ENCODE measurements at regions not wholly inside any gene's neighbourhood (a gene's known extent, or its start where the extent isn't known, plus 50 kb on each side); places are given as distances from the start of the nearest gene placed in this dataset.

DNA sequence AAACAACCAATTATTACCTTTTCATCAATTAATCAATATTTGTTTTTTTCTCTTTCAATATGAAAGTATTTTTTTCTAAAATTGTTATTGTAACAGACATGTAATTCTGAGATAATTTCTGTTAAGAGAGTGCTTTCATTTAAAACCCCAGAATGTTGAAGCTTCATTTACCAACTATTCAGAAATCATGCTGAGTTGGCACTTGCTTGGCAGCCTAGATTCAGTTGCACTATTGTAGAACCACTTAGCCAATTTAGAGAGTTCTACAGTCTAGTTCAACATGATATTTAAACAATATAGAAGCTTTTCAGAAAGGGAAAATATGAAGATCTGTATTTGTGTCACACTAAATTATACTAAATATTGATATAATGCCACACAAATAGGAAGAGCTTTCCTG is 56.1 kb upstream of the NKAIN2 start:
- Histone ChIP-seq H3K36me3 (ENCODE audit: control insufficient read depth in 1 of 2, insufficient read depth in 2 of 2, low read length in 2 of 2) (no peaks in the 10 kb centered on the region), H3K9me3 (ENCODE audit: control insufficient read depth in 1 of 2, insufficient read depth in 1 of 2, low read depth in 1 of 2, low read length in 2 of 2) (no peaks in the 10 kb centered on the region), H3K4me2 (ENCODE audit: low read length) (no peak overlapping the region), H3K9ac (ENCODE audit: low read length) (no peak overlapping the region), H3K9me2 (ENCODE audit: insufficient read depth) (no peaks in the 10 kb centered on the region), H3K4me3 (replicated peaks in 1 of 2; ENCODE audit: low read depth in 1 of 2, low read length in 2 of 2) (no peak overlapping the region), H4K20me1 (ENCODE audit: insufficient read depth) (no peaks in the 10 kb centered on the region; the same call in 1 of the 2 replicates), H3K27ac (ENCODE audit: low read depth, low read length) (no peak overlapping the region), H3K27me3 (ENCODE audit: insufficient read depth, low read length) (no peaks in the 10 kb centered on the region; the same call in 1 of the 2 replicates), H3K79me2 (ENCODE audit: insufficient read depth, low read length) (no peaks in the 10 kb centered on the region), H2AFZ (ENCODE audit: low read depth, low read length, poor library complexity, severe bottlenecking) (no peak overlapping the region), H3K4me1 (ENCODE audit: control insufficient read depth in 1 of 2, insufficient read depth in 2 of 2, low read length in 2 of 2) (no peaks in the 10 kb centered on the region)
- DNase-seq (ENCODE audit: low read depth, low spot score): no peak
- ChIA-PET POLR2A (no interaction called here), CTCF (no interaction called here), RAD21 (ENCODE audit: low non-redundant PET in 1 of 2, low total read pairs in 2 of 2, uncharacterized antibody in 2 of 2, unreplicated experiment in 2 of 2) (no interaction called here)
- TF ChIP-seq CEBPB (IDR thresholded peaks at IDR 0.05; ENCODE audit: low read depth): no peak
- BruUV-seq (replicated peaks): no TSS peak
- intact Hi-C loops (cut with micrococcal nuclease): loop anchor here (10.0 kb wide), 1 partner anchor 793 kb away; no protein-coding TSS in a partner anchor
- no peak for ATAC-seq

GRCh38 chr6:123745895-123746294 is 57.8 kb upstream of the NKAIN2 start:
- CTCF ChIA-PET: no interaction called here

More at GRCh38 chr6:123745895-123746294, 57.8 kb upstream of the NKAIN2 start:
- Histone ChIP-seq H3K79me2 (ENCODE audit: insufficient read depth, low read length) (no peaks in the 10 kb centered on the region), H2AFZ (ENCODE audit: low read depth, low read length, poor library complexity, severe bottlenecking) (no peak overlapping the region), H3K27me3 (ENCODE audit: insufficient read depth, low read length) (no peaks in the 10 kb centered on the region; the same call in 1 of the 2 replicates), H4K20me1 (ENCODE audit: insufficient read depth) (no peaks in the 10 kb centered on the region; the same call in 1 of the 2 replicates), H3K9ac (ENCODE audit: low read length) (no peak overlapping the region), H3K36me3 (ENCODE audit: control insufficient read depth in 1 of 2, insufficient read depth in 2 of 2, low read length in 2 of 2) (no peaks in the 10 kb centered on the region), H3K4me2 (ENCODE audit: low read length) (no peak overlapping the region), H3K9me3 (ENCODE audit: control insufficient read depth in 1 of 2, insufficient read depth in 1 of 2, low read depth in 1 of 2, low read length in 2 of 2) (no peaks in the 10 kb centered on the region), H3K4me3 (replicated peaks in 1 of 2; ENCODE audit: low read depth in 1 of 2, low read length in 2 of 2) (no peak overlapping the region), H3K9me2 (ENCODE audit: insufficient read depth) (no peaks in the 10 kb centered on the region), H3K4me1 (ENCODE audit: control insufficient read depth in 1 of 2, insufficient read depth in 2 of 2, low read length in 2 of 2) (no peaks in the 10 kb centered on the region), H3K27ac (ENCODE audit: low read depth, low read length) (no peak overlapping the region)
- no TSS peak for BruUV-seq (replicated peaks)
- ATAC-seq (no peak), DNase-seq (ENCODE audit: low read depth, low spot score) (no peak)
- no peak for TF ChIP-seq ATF3 (IDR thresholded peaks at IDR 0.05)
- TF ChIP-seq YY1 (IDR thresholded peaks at IDR 0.05; ENCODE audit: extremely low read depth, insufficient replicate concordance, low read depth, low read length): no peak
- no peak for TF ChIP-seq SIN3A (IDR thresholded peaks at IDR 0.05; ENCODE audit: low read depth)
- TF ChIP-seq MAX (IDR thresholded peaks at IDR 0.05): no peak
- no peak for TF ChIP-seq CTCF (IDR thresholded peaks at IDR 0.05 in 2 of 3, conservative IDR thresholded peaks at IDR 0.05 in 1 of 3; ENCODE audit: borderline replicate concordance in 1 of 3, insufficient read depth in 1 of 3, low read depth in 2 of 3, low read length in 2 of 3)
- no peak for TF ChIP-seq FOSL1 (IDR thresholded peaks at IDR 0.05; ENCODE audit: low read depth)
- TF ChIP-seq EZH2phosphoT487 (IDR thresholded peaks at IDR 0.05; ENCODE audit: borderline replicate concordance): no peak
- TF ChIP-seq ZFX (IDR thresholded peaks at IDR 0.05): no peak
- no peak for TF ChIP-seq REST (IDR thresholded peaks at IDR 0.05; ENCODE audit: low read depth)
- TF ChIP-seq SRF (IDR thresholded peaks at IDR 0.05; ENCODE audit: low read depth): no peak
- TF ChIP-seq SP1 (IDR thresholded peaks at IDR 0.05; ENCODE audit: low read depth): no peak
- TF ChIP-seq CEBPB (IDR thresholded peaks at IDR 0.05; ENCODE audit: low read depth): no peak
- no peak for TF ChIP-seq JUND (IDR thresholded peaks at IDR 0.05)
- ChIA-PET RAD21 (ENCODE audit: low non-redundant PET in 1 of 2, low total read pairs in 2 of 2, uncharacterized antibody in 2 of 2, unreplicated experiment in 2 of 2) (no interaction called here), POLR2A (interaction anchor here (0.6 kb wide), 1 partner anchor 58 kb away, joined by 7 read pairs; no protein-coding TSS in a partner anchor)
- intact Hi-C loops (cut with micrococcal nuclease): loop anchor here (10.0 kb wide), 1 partner anchor 791 kb away; no protein-coding TSS in a partner anchor

Data from HCT116 (cell line).